ENCODE measurements at regions not wholly inside any gene's neighbourhood (a gene's known extent, or its start where the extent isn't known, plus 50 kb on each side); places are given as distances from the start of the nearest gene placed in this dataset.

- TF ChIP-seq CTCF (IDR thresholded peaks at IDR 0.05) (no peak), ZFX (IDR thresholded peaks at IDR 0.05; ENCODE audit: borderline replicate concordance) (no peak)
Measured at GRCh38 chr2:20914771-20915170, 91.9 kb upstream of the LDAH start.
